Tibial nerve (tissue), 4 donors: ENCODE measurements at regions not wholly inside any gene's neighbourhood (a gene's known extent, or its start where the extent isn't known, plus 50 kb on each side); places are given as distances from the start of the nearest gene placed in this dataset.

Experiments
- CTCF ChIP-seq, 5 experiments: fragments of 200-600 bp in 3 of 5; fragments of 450-650 bp in 2 of 5; sonication (generic) in 3 of 5; IDR thresholded peaks; one replicate each; pipeline ENCODE4 v1.5.1; 2016 to 2019; ENCODE audit warnings: antibody characterized with exemption in 5 of 5, mild to moderate bottlenecking in 3 of 5, moderate library complexity in 2 of 5
- EP300 ChIP-seq, 2 donors: sonication (generic); formaldehyde crosslinking; IDR thresholded peaks; one replicate each; pipeline ENCODE4 v1.6.1; 2017; ENCODE audit warnings: antibody characterized with exemption in 2 of 2, mild to moderate bottlenecking in 1 of 2

GRCh38 chr5:142405023-142405422 lies 80.2 kb upstream of the SPRY4 start:
- TF ChIP-seq CTCF (IDR thresholded peaks at IDR 0.05) (no peak), EP300 (IDR thresholded peaks at IDR 0.05) (no peak)
